ENCODE measurements at regions not wholly inside any gene's neighbourhood (a gene's known extent, or its start where the extent isn't known, plus 50 kb on each side); places are given as distances from the start of the nearest gene placed in this dataset.

GRCh38 chr5:40321514-40321913 is 358.2 kb upstream of the PTGER4 start:
- Histone ChIP-seq H3K27me3 (ENCODE audit: control insufficient read depth, extremely low read depth, insufficient read depth, low read length) (no peaks in the 10 kb centered on the region), H3K9me1 (ENCODE audit: control insufficient read depth, extremely low read depth, insufficient read depth, low read length) (no peaks in the 10 kb centered on the region), H2AFZ (ENCODE audit: control insufficient read depth, low read length) (no peak overlapping the region), H3K4me3 (ENCODE audit: control insufficient read depth in 2 of 3, extremely low read depth in 1 of 3, insufficient read depth in 2 of 3, low read depth in 1 of 3, low read length in 3 of 3) (no peak overlapping the region), H3K36me3 (ENCODE audit: control insufficient read depth in 2 of 2, extremely low read depth in 1 of 2, insufficient read depth in 2 of 2, low read length in 2 of 2) (no peaks in the 10 kb centered on the region), H3K79me2 (ENCODE audit: control insufficient read depth, insufficient read depth, low read length) (no peaks in the 10 kb centered on the region), H3K27ac (ENCODE audit: control insufficient read depth, insufficient read depth, low read length) (no peak overlapping the region), H3K9ac (ENCODE audit: control insufficient read depth, extremely low read depth, insufficient read depth, low read length) (no peak overlapping the region), H4K20me1 (ENCODE audit: control insufficient read depth, extremely low read depth, insufficient read depth, low read length) (no peaks in the 10 kb centered on the region), H3K4me1 (ENCODE audit: control insufficient read depth, extremely low read depth, insufficient read depth, low read length) (no peaks in the 10 kb centered on the region), H3K9me3 (ENCODE audit: control insufficient read depth, low read depth, low read length) (no peaks in the 10 kb centered on the region), H3K4me2 (ENCODE audit: control insufficient read depth, extremely low read depth, insufficient read depth, low read depth, low read length) (no peak overlapping the region)
- dilution Hi-C loops (cut with MboI; ENCODE audit: extremely low pct_ligation_motif_present, low sequenced_read_pairs): no loop called here
- TF ChIP-seq CTCF (optimal IDR thresholded peaks at IDR 0.05 in 1 of 3, IDR thresholded peaks at IDR 0.05 in 1 of 3, conservative IDR thresholded peaks at IDR 0.05 in 1 of 3; ENCODE audit: extremely low read depth in 1 of 3, insufficient read depth in 2 of 3, low read length in 3 of 3): no peak
- TF ChIP-seq EZH2 (IDR thresholded peaks at IDR 0.05; ENCODE audit: low read length): no peak
- DNase-seq (ENCODE audit: low read depth, low spot score) (no peak), FAIRE-seq (no peak)

GRCh38 chr5:40318395-40318794 is 361.3 kb upstream of the PTGER4 start:
- H2AFZ ChIP-seq (ENCODE audit: control insufficient read depth, low read length): no peak overlapping the region
- no peaks in the 10 kb centered on the region for H3K9me1 ChIP-seq (ENCODE audit: control insufficient read depth, extremely low read depth, insufficient read depth, low read length)
- H3K4me3 ChIP-seq (ENCODE audit: control insufficient read depth in 2 of 3, extremely low read depth in 1 of 3, insufficient read depth in 2 of 3, low read depth in 1 of 3, low read length in 3 of 3): no peak overlapping the region
- H3K9me3 ChIP-seq (ENCODE audit: control insufficient read depth, low read depth, low read length): no peaks in the 10 kb centered on the region
- DNase-seq (ENCODE audit: low read depth, low spot score) (no peak), FAIRE-seq (no peak)
- no peaks in the 10 kb centered on the region for H3K27me3 ChIP-seq (ENCODE audit: control insufficient read depth, extremely low read depth, insufficient read depth, low read length)
- no peaks in the 10 kb centered on the region for H3K79me2 ChIP-seq (ENCODE audit: control insufficient read depth, insufficient read depth, low read length)
- H3K27ac ChIP-seq (ENCODE audit: control insufficient read depth, insufficient read depth, low read length): no peak overlapping the region
- dilution Hi-C loops (cut with MboI; ENCODE audit: extremely low pct_ligation_motif_present, low sequenced_read_pairs): no loop called here
- H3K4me1 ChIP-seq (ENCODE audit: control insufficient read depth, extremely low read depth, insufficient read depth, low read length): no peaks in the 10 kb centered on the region
- H3K4me2 ChIP-seq (ENCODE audit: control insufficient read depth, extremely low read depth, insufficient read depth, low read depth, low read length): no peak overlapping the region
- no peak overlapping the region for H3K9ac ChIP-seq (ENCODE audit: control insufficient read depth, extremely low read depth, insufficient read depth, low read length)
- TF ChIP-seq EZH2 (IDR thresholded peaks at IDR 0.05; ENCODE audit: low read length) (no peak), CTCF (optimal IDR thresholded peaks at IDR 0.05 in 1 of 3, IDR thresholded peaks at IDR 0.05 in 1 of 3, conservative IDR thresholded peaks at IDR 0.05 in 1 of 3; ENCODE audit: extremely low read depth in 1 of 3, insufficient read depth in 2 of 3, low read length in 3 of 3) (no peak)
- no peaks in the 10 kb centered on the region for H3K36me3 ChIP-seq (ENCODE audit: control insufficient read depth in 2 of 2, extremely low read depth in 1 of 2, insufficient read depth in 2 of 2, low read length in 2 of 2)
- H4K20me1 ChIP-seq (ENCODE audit: control insufficient read depth, extremely low read depth, insufficient read depth, low read length): no peaks in the 10 kb centered on the region
